ENCODE measurements at regions not wholly inside any gene's neighbourhood (a gene's known extent, or its start where the extent isn't known, plus 50 kb on each side); places are given as distances from the start of the nearest gene placed in this dataset.

DNA sequence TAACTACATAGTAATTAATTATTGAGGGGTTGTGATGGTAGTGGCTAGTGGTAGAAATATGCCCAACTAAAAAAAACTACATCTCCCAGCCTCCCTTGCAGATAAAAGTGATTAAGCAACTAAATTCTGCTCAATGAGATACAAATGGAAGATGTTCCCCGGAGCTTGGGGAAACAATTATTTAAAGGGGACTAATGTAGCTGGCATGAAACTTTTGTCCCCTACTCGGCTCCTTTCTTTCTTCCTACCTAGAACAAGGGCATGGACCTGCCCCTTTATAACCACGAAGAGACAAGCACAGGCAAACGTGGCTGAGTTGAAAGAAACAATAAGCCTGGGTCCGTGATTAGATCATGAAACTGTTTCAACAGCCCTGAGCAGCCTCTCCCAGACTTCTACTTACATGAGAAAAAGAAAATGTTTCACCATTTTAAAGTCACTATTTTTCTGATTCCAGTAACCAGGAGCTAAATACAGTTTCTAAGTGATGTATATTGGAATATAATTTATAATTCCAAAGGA, 236.9 kb downstream of the SCG2 start (continued):
- TF ChIP-seq ELK1 (IDR thresholded peaks at IDR 0.05; ENCODE audit: low read depth, low read length) = no peak
- no peak for TF ChIP-seq HOXB5 (CRISPR knock-in tag; IDR thresholded peaks at IDR 0.05)
- TF ChIP-seq JUNB (IDR thresholded peaks at IDR 0.05) = no peak

DNA sequence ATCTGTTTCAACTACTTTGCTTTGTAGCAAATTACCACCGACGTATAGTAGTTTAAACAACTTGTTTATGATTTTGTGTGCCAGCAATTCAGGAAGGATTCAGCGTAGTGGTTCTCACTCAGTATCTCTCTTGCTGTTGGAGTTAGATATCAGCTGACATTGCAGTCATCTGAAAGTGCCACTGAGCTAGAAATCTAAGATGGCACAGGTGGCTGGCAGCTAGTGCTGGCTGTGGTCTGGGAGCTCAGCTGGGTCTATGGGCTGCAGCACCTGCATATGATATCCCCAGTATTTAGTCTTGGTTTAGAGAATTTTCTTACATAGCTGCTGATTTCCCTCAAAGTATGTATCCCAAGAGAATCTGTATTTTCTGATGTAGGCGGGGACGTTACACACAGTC, 235.6 kb downstream of the SCG2 start:
- FAIRE-seq (no peak), ATAC-seq (no peak), DNase-seq (ENCODE audit: low read depth in 1 of 2, low spot score in 1 of 2) (no peak)
- Histone ChIP-seq H3K9me3 (no peaks in the 10 kb centered on the region), H3K27ac (no peak overlapping the region), H3K4me1 (no peaks in the 10 kb centered on the region), H3K4me2 (no peak overlapping the region), H3K4me3 (no peak overlapping the region)
- ChIA-PET CTCF (no interaction called here), POLR2A (no interaction called here)
- WGBS (ENCODE audit: missing lambda C conversion rate) = 73% methylated on average over 5 of the region's 5 CpGs
- TF ChIP-seq MAFK (IDR thresholded peaks at IDR 0.05; ENCODE audit: partially characterized antibody) (no peak), FOSB (CRISPR knock-in tag; IDR thresholded peaks at IDR 0.05) (no peak), EHMT2 (IDR thresholded peaks at IDR 0.05; ENCODE audit: low read depth) (no peak), RCOR1 (IDR thresholded peaks at IDR 0.05; ENCODE audit: low read depth, low read length) (no peak), BCL3 (IDR thresholded peaks at IDR 0.05) (no peak), BHLHE40 (IDR thresholded peaks at IDR 0.05; ENCODE audit: low read depth, low read length) (no peak), CBX8 (IDR thresholded peaks at IDR 0.05) (no peak), ATOH8 (CRISPR knock-in tag; IDR thresholded peaks at IDR 0.05; ENCODE audit: low read depth) (no peak), POLR2AphosphoS2 (conservative IDR thresholded peaks at IDR 0.05; ENCODE audit: low read length) (no peak)
- TF ChIP-seq, protein P1, sequence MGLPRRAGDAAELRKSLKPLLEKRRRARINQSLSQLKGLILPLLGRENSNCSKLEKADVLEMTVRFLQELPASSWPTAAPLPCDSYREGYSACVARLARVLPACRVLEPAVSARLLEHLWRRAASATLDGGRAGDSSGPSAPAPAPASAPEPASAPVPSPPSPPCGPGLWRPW (IDR thresholded peaks at IDR 0.05) = no peak

- H3K27ac ChIP-seq = no peak overlapping the region
- POLR2A ChIA-PET = no interaction called here
- H3K4me1 ChIP-seq = no peaks in the 10 kb centered on the region
- 5% methylated on average over 2 of the region's 2 CpGs for WGBS (ENCODE audit: missing lambda C conversion rate)
- no peak overlapping the region for H3K4me3 ChIP-seq
- H3K4me2 ChIP-seq = no peak overlapping the region
- CTCF ChIA-PET = no interaction called here
- FAIRE-seq = no peak
- no peak for ATAC-seq
- H3K9me3 ChIP-seq = no peaks in the 10 kb centered on the region
- DNase-seq (ENCODE audit: low read depth in 1 of 2, low spot score in 1 of 2) = no peak
- TF ChIP-seq NPAS2 (CRISPR knock-in tag; IDR thresholded peaks at IDR 0.05; ENCODE audit: borderline replicate concordance) = no peak
- no peak for TF ChIP-seq SMC3 (IDR thresholded peaks at IDR 0.05)
- no peak for TF ChIP-seq TFCP2L1 (CRISPR knock-in tag; IDR thresholded peaks at IDR 0.05)
- TF ChIP-seq RCOR1 (IDR thresholded peaks at IDR 0.05; ENCODE audit: low read depth, low read length) = no peak
- no peak for TF ChIP-seq NR3C1 (IDR thresholded peaks at IDR 0.05)
- no peak for TF ChIP-seq PHF8 (IDR thresholded peaks at IDR 0.05; ENCODE audit: borderline replicate concordance, low read depth)
- TF ChIP-seq GATA3 (IDR thresholded peaks at IDR 0.05; ENCODE audit: borderline replicate concordance) = no peak
- no peak for TF ChIP-seq KDM5A (IDR thresholded peaks at IDR 0.05)
- TF ChIP-seq HEYL (CRISPR knock-in tag; IDR thresholded peaks at IDR 0.05) = no peak
- TF ChIP-seq FOXS1 (CRISPR knock-in tag; IDR thresholded peaks at IDR 0.05) = no peak
- no peak for TF ChIP-seq JUN (IDR thresholded peaks at IDR 0.05)
- no peak for TF ChIP-seq RAD21 (conservative IDR thresholded peaks at IDR 0.05 in 1 of 2, IDR thresholded peaks at IDR 0.05 in 1 of 2)
- TF ChIP-seq USF2 (IDR thresholded peaks at IDR 0.05) = no peak
- TF ChIP-seq EHF (CRISPR knock-in tag; IDR thresholded peaks at IDR 0.05) = no peak
- no peak for TF ChIP-seq BCL3 (IDR thresholded peaks at IDR 0.05)
- TF ChIP-seq, protein P1 (IDR thresholded peaks at IDR 0.05) = no peak
- TF ChIP-seq, protein P2, sequence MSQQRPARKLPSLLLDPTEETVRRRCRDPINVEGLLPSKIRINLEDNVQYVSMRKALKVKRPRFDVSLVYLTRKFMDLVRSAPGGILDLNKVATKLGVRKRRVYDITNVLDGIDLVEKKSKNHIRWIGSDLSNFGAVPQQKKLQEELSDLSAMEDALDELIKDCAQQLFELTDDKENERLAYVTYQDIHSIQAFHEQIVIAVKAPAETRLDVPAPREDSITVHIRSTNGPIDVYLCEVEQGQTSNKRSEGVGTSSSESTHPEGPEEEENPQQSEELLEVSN (IDR thresholded peaks at IDR 0.05; ENCODE audit: borderline replicate concordance, low read depth) = no peak
- TF ChIP-seq, protein P3, sequence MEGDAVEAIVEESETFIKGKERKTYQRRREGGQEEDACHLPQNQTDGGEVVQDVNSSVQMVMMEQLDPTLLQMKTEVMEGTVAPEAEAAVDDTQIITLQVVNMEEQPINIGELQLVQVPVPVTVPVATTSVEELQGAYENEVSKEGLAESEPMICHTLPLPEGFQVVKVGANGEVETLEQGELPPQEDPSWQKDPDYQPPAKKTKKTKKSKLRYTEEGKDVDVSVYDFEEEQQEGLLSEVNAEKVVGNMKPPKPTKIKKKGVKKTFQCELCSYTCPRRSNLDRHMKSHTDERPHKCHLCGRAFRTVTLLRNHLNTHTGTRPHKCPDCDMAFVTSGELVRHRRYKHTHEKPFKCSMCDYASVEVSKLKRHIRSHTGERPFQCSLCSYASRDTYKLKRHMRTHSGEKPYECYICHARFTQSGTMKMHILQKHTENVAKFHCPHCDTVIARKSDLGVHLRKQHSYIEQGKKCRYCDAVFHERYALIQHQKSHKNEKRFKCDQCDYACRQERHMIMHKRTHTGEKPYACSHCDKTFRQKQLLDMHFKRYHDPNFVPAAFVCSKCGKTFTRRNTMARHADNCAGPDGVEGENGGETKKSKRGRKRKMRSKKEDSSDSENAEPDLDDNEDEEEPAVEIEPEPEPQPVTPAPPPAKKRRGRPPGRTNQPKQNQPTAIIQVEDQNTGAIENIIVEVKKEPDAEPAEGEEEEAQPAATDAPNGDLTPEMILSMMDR (IDR thresholded peaks at IDR 0.05) = no peak
- no peak for TF ChIP-seq EP300 (IDR thresholded peaks at IDR 0.05)
Measured at GRCh38 chr2:223368481-223368880, 233.7 kb downstream of the SCG2 start.

Measured in A549 (cell line).